ENCODE measurements at regions not wholly inside any gene's neighbourhood (a gene's known extent, or its start where the extent isn't known, plus 50 kb on each side); places are given as distances from the start of the nearest gene placed in this dataset.

DNA sequence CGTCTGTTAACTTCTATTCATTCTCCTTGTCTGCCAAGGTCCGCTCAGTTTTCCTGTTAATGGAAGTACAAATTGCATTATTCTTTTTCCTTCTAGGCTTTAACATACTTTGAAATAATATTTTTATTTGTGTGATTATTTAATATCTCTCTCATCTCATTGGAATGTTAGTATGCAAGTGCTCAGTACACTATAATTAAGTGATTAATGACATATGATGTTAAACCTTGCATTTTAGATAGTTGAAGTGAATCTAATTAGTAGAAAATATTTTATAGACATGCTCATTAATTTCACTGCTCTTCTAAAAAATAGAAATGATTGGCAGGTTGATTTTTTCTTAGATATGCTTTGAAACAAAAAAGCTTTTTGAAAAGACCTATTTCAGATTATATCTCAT is 1079.8 kb downstream of the RAPGEF2 start:
- TF ChIP-seq, protein P1, sequence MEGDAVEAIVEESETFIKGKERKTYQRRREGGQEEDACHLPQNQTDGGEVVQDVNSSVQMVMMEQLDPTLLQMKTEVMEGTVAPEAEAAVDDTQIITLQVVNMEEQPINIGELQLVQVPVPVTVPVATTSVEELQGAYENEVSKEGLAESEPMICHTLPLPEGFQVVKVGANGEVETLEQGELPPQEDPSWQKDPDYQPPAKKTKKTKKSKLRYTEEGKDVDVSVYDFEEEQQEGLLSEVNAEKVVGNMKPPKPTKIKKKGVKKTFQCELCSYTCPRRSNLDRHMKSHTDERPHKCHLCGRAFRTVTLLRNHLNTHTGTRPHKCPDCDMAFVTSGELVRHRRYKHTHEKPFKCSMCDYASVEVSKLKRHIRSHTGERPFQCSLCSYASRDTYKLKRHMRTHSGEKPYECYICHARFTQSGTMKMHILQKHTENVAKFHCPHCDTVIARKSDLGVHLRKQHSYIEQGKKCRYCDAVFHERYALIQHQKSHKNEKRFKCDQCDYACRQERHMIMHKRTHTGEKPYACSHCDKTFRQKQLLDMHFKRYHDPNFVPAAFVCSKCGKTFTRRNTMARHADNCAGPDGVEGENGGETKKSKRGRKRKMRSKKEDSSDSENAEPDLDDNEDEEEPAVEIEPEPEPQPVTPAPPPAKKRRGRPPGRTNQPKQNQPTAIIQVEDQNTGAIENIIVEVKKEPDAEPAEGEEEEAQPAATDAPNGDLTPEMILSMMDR (IDR thresholded peaks at IDR 0.05; ENCODE audit: insufficient read depth in 1 of 2, low read depth in 1 of 2, low read length in 1 of 2, severe bottlenecking in 1 of 2, unreplicated experiment in 1 of 2): no peak
- Mint-ChIP-seq H3K27ac (ENCODE audit: unreplicated experiment) (no peak overlapping the region), H3K4me1 (ENCODE audit: low read depth, unreplicated experiment) (no peaks in the 10 kb centered on the region), H3K9me3 (ENCODE audit: unreplicated experiment) (no peaks in the 10 kb centered on the region), H3K36me3 (ENCODE audit: insufficient read depth, unreplicated experiment) (no peaks in the 10 kb centered on the region), H3K4me3 (ENCODE audit: unreplicated experiment) (no peak overlapping the region), H3K27me3 (ENCODE audit: insufficient read depth, unreplicated experiment) (peaks cover 2% of the 10 kb centered on the region)
- DNase-seq: no peak
- H3K4me1 ChIP-seq: no peaks in the 10 kb centered on the region
- BruUV-seq (replicated peaks): no TSS peak
- no peaks in the 10 kb centered on the region for H3K36me3 ChIP-seq (ENCODE audit: control insufficient read depth, insufficient read depth, low read length)
- H3K27me3 ChIP-seq (replicated peaks; ENCODE audit: control insufficient read depth, insufficient read depth, low read length): no peaks in the 10 kb centered on the region
- H3K4me3 ChIP-seq (ENCODE audit: low read depth, low read length): no peak overlapping the region
- H3K9me3 ChIP-seq: no peaks in the 10 kb centered on the region
- ChIA-PET CTCF (no interaction called here), POLR2A (no interaction called here)
- intact Hi-C loops (cut with micrococcal nuclease; ENCODE audit: unreplicated experiment): no loop called here

DNA sequence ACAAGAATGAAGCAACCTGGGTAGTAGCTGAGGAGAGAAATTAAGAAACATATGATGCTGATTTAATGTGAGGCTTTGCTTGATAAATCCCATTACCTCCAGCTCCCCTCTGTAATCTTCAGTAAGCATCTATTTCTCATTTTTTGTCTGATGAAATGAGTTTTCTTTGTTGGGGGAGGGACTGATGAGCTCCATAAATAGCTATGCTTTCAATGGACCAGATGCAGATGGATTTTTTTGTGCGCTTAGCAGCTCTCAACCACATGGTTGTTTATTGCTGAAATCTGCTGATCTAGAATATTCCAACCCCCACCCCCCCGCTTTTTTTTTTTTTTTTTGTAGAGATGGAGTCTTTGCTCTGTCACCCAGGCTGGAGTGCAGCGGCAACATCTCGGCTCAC is 1082.0 kb downstream of the RAPGEF2 start:
- BruUV-seq (replicated peaks): no TSS peak
- Mint-ChIP-seq H3K4me3 (ENCODE audit: unreplicated experiment) (no peak overlapping the region), H3K9me3 (ENCODE audit: unreplicated experiment) (no peaks in the 10 kb centered on the region), H3K27ac (ENCODE audit: unreplicated experiment) (no peak overlapping the region), H3K27me3 (ENCODE audit: insufficient read depth, unreplicated experiment) (peaks cover 6% of the 10 kb centered on the region), H3K4me1 (ENCODE audit: low read depth, unreplicated experiment) (no peaks in the 10 kb centered on the region), H3K36me3 (ENCODE audit: insufficient read depth, unreplicated experiment) (no peaks in the 10 kb centered on the region)
- ChIA-PET POLR2A (no interaction called here), CTCF (no interaction called here)
- intact Hi-C loops (cut with micrococcal nuclease; ENCODE audit: unreplicated experiment): no loop called here
- TF ChIP-seq, protein P1 (IDR thresholded peaks at IDR 0.05; ENCODE audit: insufficient read depth in 1 of 2, low read depth in 1 of 2, low read length in 1 of 2, severe bottlenecking in 1 of 2, unreplicated experiment in 1 of 2): no peak
- Histone ChIP-seq H3K9me3 (no peaks in the 10 kb centered on the region), H3K27me3 (replicated peaks; ENCODE audit: control insufficient read depth, insufficient read depth, low read length) (no peaks in the 10 kb centered on the region), H3K36me3 (ENCODE audit: control insufficient read depth, insufficient read depth, low read length) (no peaks in the 10 kb centered on the region), H3K4me3 (ENCODE audit: low read depth, low read length) (no peak overlapping the region), H3K4me1 (no peaks in the 10 kb centered on the region)
- DNase-seq: no peak

DNA sequence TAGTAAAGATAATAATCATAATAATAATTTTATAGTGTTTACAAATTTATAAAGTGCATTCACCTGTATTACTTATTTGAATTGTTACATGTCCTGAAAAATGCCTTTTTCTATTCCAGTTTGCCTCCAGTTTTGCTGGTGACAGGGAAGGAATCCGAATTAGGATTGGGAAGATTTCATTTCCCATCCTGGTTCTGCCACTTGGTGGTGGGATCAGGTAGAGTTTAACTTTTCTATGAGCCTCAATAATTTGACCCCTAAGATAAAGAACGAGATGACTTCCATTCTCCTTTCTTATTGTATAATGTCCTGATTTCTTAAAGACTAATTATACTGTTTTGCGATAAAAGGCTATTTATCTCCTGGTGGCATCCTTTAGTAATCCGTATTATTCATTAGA is 1090.9 kb downstream of the RAPGEF2 start:
- H3K36me3 Mint-ChIP-seq (ENCODE audit: insufficient read depth, unreplicated experiment): no peaks in the 10 kb centered on the region
- ChIA-PET POLR2A (no interaction called here), CTCF (no interaction called here)
- BruUV-seq (replicated peaks): no TSS peak
- H3K9me3 Mint-ChIP-seq (ENCODE audit: unreplicated experiment): no peaks in the 10 kb centered on the region
- Histone ChIP-seq H3K4me3 (ENCODE audit: low read depth, low read length) (no peak overlapping the region), H3K9me3 (no peaks in the 10 kb centered on the region), H3K27me3 (replicated peaks; ENCODE audit: control insufficient read depth, insufficient read depth, low read length) (no peaks in the 10 kb centered on the region), H3K36me3 (ENCODE audit: control insufficient read depth, insufficient read depth, low read length) (no peaks in the 10 kb centered on the region), H3K4me1 (no peaks in the 10 kb centered on the region)
- no peak overlapping the region for H3K4me3 Mint-ChIP-seq (ENCODE audit: unreplicated experiment)
- H3K27ac Mint-ChIP-seq (ENCODE audit: unreplicated experiment): no peak overlapping the region
- no peaks in the 10 kb centered on the region for H3K27me3 Mint-ChIP-seq (ENCODE audit: insufficient read depth, unreplicated experiment)
- TF ChIP-seq, protein P1 (IDR thresholded peaks at IDR 0.05; ENCODE audit: insufficient read depth in 1 of 2, low read depth in 1 of 2, low read length in 1 of 2, severe bottlenecking in 1 of 2, unreplicated experiment in 1 of 2): no peak
- DNase-seq: no peak
- intact Hi-C loops (cut with micrococcal nuclease; ENCODE audit: unreplicated experiment): loop anchor here (1.0 kb wide), 1 partner anchor 246 kb away; no protein-coding TSS in a partner anchor
- H3K4me1 Mint-ChIP-seq (ENCODE audit: low read depth, unreplicated experiment): no peaks in the 10 kb centered on the region

Measured in Caco-2 (cell line).